ENCODE measurements at regions not wholly inside any gene's neighbourhood (a gene's known extent, or its start where the extent isn't known, plus 50 kb on each side); places are given as distances from the start of the nearest gene placed in this dataset.

GRCh38 chrX:791479-792034 lies 161.0 kb downstream of the SHOX start:
- no peak for TF ChIP-seq POLR2A (IDR thresholded peaks at IDR 0.05)
- TF ChIP-seq CTCF (IDR thresholded peaks at IDR 0.05) = no peak
- TF ChIP-seq EP300 (IDR thresholded peaks at IDR 0.05) = no peak

All from gastroesophageal sphincter (tissue), 3 donors.